ENCODE measurements at regions not wholly inside any gene's neighbourhood (a gene's known extent, or its start where the extent isn't known, plus 50 kb on each side); places are given as distances from the start of the nearest gene placed in this dataset.
"Not testable (repeated sequence)": the region's sequence is repeated elsewhere in the genome, so short reads cannot be mapped to it uniquely, and the experiment has no call there.

- DNase-seq (ENCODE audit: low read depth) = no peak
- no peak for TF ChIP-seq CTCF (IDR thresholded peaks at IDR 0.05; ENCODE audit: control insufficient read depth, insufficient read depth, low read depth, low read length, missing control alignments)
- H3K4me3 ChIP-seq (ENCODE audit: control insufficient read depth, low read depth, low read length) = no peak overlapping the region
Measured at GRCh38 chr18:28281400-28281799, 104.5 kb upstream of the CDH2 start.

- H3K4me3 ChIP-seq (ENCODE audit: control insufficient read depth, low read depth, low read length) = no peak overlapping the region
- no peak for DNase-seq (ENCODE audit: low read depth)
- TF ChIP-seq CTCF (IDR thresholded peaks at IDR 0.05; ENCODE audit: control insufficient read depth, insufficient read depth, low read depth, low read length, missing control alignments) = no peak
Measured at GRCh38 chr18:28269750-28270149, 92.8 kb upstream of the CDH2 start.

- no peak overlapping the region for H3K4me3 ChIP-seq (ENCODE audit: control insufficient read depth, low read depth, low read length)
- peak; percentile 20 for DNase-seq (ENCODE audit: low read depth)
- TF ChIP-seq CTCF (IDR thresholded peaks at IDR 0.05; ENCODE audit: control insufficient read depth, insufficient read depth, low read depth, low read length, missing control alignments) = no peak
Measured at GRCh38 chr18:28267878-28268625, 91.1 kb upstream of the CDH2 start.

GRCh38 chr18:28267276-28267675, 90.3 kb upstream of the CDH2 start:
- no peak overlapping the region for H3K4me3 ChIP-seq (ENCODE audit: control insufficient read depth, low read depth, low read length)
- no peak for TF ChIP-seq CTCF (IDR thresholded peaks at IDR 0.05; ENCODE audit: control insufficient read depth, insufficient read depth, low read depth, low read length, missing control alignments)
- no peak for DNase-seq (ENCODE audit: low read depth)

GRCh38 chr18:28256166-28256565, 79.2 kb upstream of the CDH2 start:
- DNase-seq (ENCODE audit: low read depth) = no peak
- TF ChIP-seq CTCF (IDR thresholded peaks at IDR 0.05; ENCODE audit: control insufficient read depth, insufficient read depth, low read depth, low read length, missing control alignments) = no peak
- H3K4me3 ChIP-seq (ENCODE audit: control insufficient read depth, low read depth, low read length) = no peak overlapping the region

- no peak for TF ChIP-seq CTCF (IDR thresholded peaks at IDR 0.05; ENCODE audit: control insufficient read depth, insufficient read depth, low read depth, low read length, missing control alignments)
- no peak for DNase-seq (ENCODE audit: low read depth)
- H3K4me3 ChIP-seq (ENCODE audit: control insufficient read depth, low read depth, low read length) = no peak overlapping the region
Measured at GRCh38 chr18:28248653-28249052, 71.7 kb upstream of the CDH2 start.

- H3K4me3 ChIP-seq (ENCODE audit: control insufficient read depth, low read depth, low read length); DNase-seq (ENCODE audit: low read depth): not testable (repeated sequence)
Measured at GRCh38 chr18:28240626-28241025, 63.7 kb upstream of the CDH2 start.
